ENCODE measurements at regions not wholly inside any gene's neighbourhood (a gene's known extent, or its start where the extent isn't known, plus 50 kb on each side); places are given as distances from the start of the nearest gene placed in this dataset.
"Not testable (repeated sequence)": the region's sequence is repeated elsewhere in the genome, so short reads cannot be mapped to it uniquely, and the experiment has no call there.

DNA sequence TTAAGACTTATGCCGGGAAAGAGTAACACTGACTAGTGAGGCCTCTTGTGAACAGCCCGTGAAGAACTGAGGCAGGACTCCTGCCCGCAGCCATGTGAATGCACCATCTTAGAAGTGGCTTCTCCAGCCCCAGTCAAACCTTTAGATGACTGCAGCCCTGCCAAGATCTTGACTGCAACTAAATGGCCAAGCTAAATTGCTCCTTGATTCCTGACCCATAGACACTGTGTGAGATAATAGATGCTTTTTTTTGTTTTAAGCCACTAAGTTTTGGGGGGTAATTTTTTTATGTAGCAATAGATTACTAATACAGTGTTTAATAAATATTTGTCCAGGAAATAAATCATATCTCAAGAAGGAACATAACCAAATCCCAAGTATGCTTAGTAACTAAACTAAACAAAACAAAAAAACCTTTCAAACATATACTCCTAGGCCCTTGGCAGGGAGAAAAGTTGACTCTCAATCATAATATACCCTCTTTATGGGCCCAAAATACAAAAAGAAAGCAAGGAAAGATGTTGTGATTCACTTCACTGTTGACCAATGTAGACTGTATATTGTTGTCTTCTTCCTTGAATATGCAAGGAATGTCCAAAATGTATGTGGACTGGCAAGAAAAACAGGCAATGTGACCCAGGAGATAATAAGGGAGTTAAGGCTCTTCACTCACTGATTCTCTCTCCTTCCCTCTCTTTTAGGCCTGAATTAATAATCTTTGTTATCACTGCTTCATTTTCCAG lies 79.7 kb upstream of the ZNF366 start:
- no peak overlapping the region for H3K4me3 ChIP-seq
- no peak overlapping the region for H3K27ac ChIP-seq
- DNase-seq: no peak
- H3K27me3 ChIP-seq: no peaks in the 10 kb centered on the region
- TF ChIP-seq, protein P1, sequence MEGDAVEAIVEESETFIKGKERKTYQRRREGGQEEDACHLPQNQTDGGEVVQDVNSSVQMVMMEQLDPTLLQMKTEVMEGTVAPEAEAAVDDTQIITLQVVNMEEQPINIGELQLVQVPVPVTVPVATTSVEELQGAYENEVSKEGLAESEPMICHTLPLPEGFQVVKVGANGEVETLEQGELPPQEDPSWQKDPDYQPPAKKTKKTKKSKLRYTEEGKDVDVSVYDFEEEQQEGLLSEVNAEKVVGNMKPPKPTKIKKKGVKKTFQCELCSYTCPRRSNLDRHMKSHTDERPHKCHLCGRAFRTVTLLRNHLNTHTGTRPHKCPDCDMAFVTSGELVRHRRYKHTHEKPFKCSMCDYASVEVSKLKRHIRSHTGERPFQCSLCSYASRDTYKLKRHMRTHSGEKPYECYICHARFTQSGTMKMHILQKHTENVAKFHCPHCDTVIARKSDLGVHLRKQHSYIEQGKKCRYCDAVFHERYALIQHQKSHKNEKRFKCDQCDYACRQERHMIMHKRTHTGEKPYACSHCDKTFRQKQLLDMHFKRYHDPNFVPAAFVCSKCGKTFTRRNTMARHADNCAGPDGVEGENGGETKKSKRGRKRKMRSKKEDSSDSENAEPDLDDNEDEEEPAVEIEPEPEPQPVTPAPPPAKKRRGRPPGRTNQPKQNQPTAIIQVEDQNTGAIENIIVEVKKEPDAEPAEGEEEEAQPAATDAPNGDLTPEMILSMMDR (IDR thresholded peaks at IDR 0.05): no peak
- no peak for TF ChIP-seq POLR2A (IDR thresholded peaks at IDR 0.05)
- no peaks in the 10 kb centered on the region for H3K9me3 ChIP-seq (replicated peaks in 1 of 3)
- H3K4me1 ChIP-seq (replicated peaks in 1 of 2): peaks cover 0 to 11% of the 10 kb centered on the region in 2 donors
- no peaks in the 10 kb centered on the region for H3K36me3 ChIP-seq (replicated peaks in 1 of 2)
- intact Hi-C loops (cut with DNase I): no loop called here
- WGBS, 4 donors: 94 to 97% (median 95%) methylated on average over 2 to 3 of the region's 3 CpGs

DNA sequence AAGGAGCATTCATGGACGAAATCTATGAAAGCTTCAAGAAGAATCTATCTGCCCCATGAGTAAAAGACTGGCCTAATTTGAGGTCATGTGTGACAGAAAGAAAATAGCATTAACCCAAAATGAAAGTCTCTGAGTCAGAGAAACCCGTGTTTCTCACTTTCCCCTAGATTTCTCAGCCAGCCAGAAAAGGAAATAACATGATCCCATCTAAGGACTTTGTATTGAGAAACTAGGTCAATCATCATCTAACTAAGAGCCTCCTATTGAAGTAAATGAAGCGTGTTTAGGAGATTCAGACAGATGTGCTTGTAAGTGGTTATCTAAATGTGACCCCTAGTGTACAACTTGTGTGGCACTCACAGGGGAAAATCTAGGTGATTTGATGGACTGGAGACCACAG lies 77.3 kb upstream of the ZNF366 start:
- Histone ChIP-seq H3K27ac (no peak overlapping the region), H3K4me3 (no peak overlapping the region), H3K27me3 (no peaks in the 10 kb centered on the region), H3K4me1 (replicated peaks in 1 of 2) (peaks cover 0 to 11% of the 10 kb centered on the region in 2 donors), H3K9me3 (replicated peaks in 1 of 3) (no peaks in the 10 kb centered on the region), H3K36me3 (replicated peaks in 1 of 2) (no peaks in the 10 kb centered on the region)
- TF ChIP-seq, protein P1 (IDR thresholded peaks at IDR 0.05): no peak
- TF ChIP-seq POLR2A (IDR thresholded peaks at IDR 0.05): no peak
- DNase-seq: no peak
- WGBS, 4 donors: 48 to 61% (median 60%) methylated on average over 3 of the region's 3 CpGs
- intact Hi-C loops (cut with DNase I): no loop called here

DNA sequence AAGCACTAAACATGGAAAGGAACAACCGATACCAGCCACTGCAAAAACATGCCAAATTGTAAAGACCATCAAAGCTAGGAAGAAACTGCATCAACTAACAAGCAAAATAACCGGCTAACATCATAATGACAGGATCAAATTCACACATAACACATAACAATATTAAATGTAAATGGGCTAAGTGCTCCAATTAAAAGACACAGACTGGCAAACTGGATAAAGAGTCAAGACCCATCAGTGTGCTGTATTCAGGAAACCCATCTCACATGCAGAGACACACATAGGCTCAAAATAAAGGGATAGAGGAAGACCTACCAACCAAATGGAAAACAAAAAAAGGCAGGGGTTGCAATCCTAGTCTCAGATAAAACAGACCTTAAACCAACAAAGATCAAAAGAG lies 72.1 kb upstream of the ZNF366 start:
- H3K9me3 ChIP-seq (replicated peaks in 1 of 3); H3K4me3 ChIP-seq; DNase-seq; H3K4me1 ChIP-seq (replicated peaks in 1 of 2); intact Hi-C loops (cut with DNase I); H3K27me3 ChIP-seq; H3K36me3 ChIP-seq (replicated peaks in 1 of 2); H3K27ac ChIP-seq: not testable (repeated sequence)
- 88 to 97% (median 96%) methylated on average over 2 of the region's 2 CpGs for WGBS, 4 donors

DNA sequence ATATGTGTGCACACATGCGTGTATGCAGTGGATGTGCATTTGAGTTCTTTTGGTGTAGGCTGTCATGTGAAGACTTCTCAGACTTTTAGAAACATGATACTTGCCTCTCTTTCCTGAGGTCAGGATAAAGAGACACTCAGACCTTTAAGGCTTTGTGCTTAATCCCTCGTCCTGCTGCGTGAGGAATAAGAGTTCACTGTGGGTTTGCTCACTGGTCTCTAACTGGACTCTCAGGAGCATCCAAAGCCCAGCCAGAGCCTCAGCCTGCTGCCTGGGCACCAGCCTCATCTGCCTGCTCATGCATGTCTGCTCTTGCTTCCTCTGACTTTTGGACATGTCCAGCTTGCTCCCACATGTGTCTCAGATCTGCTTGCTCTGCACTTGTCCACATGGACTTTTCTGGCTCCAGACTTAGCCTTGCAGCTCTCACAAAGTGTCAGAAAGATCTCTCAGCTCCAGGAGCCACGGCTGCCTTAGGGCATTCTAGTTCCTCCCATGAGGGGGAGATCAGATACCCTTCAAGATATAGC lies 65.1 kb upstream of the ZNF366 start:
- intact Hi-C loops (cut with DNase I): no loop called here
- WGBS, 4 donors: 86 to 90% (median 89%) methylated on average over 4 of the region's 4 CpGs
- H3K4me1 ChIP-seq (replicated peaks in 1 of 2): peaks cover 0 to 6% of the 10 kb centered on the region in 2 donors

More for the DNA sequence above, 65.1 kb upstream of the ZNF366 start:
- Histone ChIP-seq H3K27ac (no peak overlapping the region), H3K9me3 (replicated peaks in 1 of 3) (no peaks in the 10 kb centered on the region), H3K36me3 (replicated peaks in 1 of 2) (no peaks in the 10 kb centered on the region), H3K27me3 (no peaks in the 10 kb centered on the region), H3K4me3 (no peak overlapping the region)
- no peak for DNase-seq
- TF ChIP-seq, protein P1 (IDR thresholded peaks at IDR 0.05): no peak
- TF ChIP-seq POLR2A (IDR thresholded peaks at IDR 0.05): no peak
